Stimulated activated CD8-positive, alpha-beta memory T cell treated with anti-CD3 and anti-CD28 coated beads, Interleukin-15, amount 100 ng/mL, for 48 hours (primary cell): ENCODE measurements at regions not wholly inside any gene's neighbourhood (a gene's known extent, or its start where the extent isn't known, plus 50 kb on each side); places are given as distances from the start of the nearest gene placed in this dataset.

Experiments
- DNase-seq, 2 donors: peaks; one replicate each; pipeline ENCODE4 v3.0.0-alpha.2; 2020; ENCODE audit warnings: low read depth in 2 of 2

DNA sequence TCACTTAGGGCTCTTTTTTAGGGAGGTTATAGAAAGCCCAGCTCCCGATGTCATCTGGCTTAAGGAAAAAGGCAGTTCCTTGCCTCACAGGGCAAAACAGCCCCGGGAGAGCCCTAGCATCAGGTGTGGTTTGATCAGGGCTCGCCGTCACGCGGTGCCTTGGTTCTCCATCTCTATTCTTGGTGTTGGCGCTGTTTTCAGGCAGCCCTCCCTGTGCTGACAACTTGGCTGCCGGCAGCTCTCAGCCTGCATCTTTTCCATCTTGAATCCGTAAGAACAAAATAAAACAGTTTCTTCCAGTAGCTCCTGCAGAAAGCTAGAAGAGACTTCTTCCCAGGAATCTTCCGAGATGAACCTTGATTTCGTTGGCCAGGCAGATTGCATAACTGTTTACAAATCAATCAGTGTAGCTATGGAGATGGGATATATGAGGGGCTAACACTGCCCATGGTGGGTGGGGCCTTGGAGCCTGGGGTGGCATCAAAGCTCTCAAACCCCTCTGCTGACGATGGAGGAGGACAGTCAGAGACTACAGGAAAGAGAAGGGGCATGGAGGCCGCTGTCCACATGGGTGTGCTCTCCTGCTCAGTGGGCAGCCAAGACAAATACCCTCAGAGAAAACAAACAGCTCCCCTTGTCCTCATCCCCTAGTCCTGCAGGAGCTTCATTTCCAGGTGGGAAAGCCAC is 370.7 kb upstream of the C1orf174 start:
- no peak for DNase-seq

- DNase-seq, result no peak
These were observed 371.4 kb upstream of the C1orf174 start for GRCh38 chr1:4271338-4271998.

- no peak for DNase-seq
These were observed 372.5 kb upstream of the C1orf174 start for GRCh38 chr1:4272568-4272967.

DNA sequence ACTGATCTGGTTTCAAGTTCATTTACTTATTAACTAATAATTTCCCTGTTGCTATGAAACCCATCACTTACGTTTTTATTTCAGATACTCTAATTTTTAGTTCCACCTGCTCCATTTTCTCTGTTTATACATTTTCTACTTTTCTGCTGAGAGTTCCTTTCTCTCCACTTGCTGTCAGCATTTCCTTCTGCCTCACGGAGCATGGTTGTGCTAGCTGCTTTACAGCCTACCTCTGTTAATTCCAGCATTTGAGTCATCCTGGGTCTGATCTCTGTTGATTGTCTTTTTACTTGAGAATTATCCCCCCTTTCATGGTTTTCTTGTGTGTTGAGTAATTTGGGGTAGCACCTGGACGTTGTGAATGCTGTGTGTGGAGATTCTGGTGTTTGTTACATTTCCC is 373.2 kb upstream of the C1orf174 start:
- no peak for DNase-seq

- no peak for DNase-seq
These were observed 373.7 kb upstream of the C1orf174 start for GRCh38 chr1:4273747-4274146.

GRCh38 chr1:4275083-4275482 is 375.0 kb upstream of the C1orf174 start:
- no peak for DNase-seq

DNA sequence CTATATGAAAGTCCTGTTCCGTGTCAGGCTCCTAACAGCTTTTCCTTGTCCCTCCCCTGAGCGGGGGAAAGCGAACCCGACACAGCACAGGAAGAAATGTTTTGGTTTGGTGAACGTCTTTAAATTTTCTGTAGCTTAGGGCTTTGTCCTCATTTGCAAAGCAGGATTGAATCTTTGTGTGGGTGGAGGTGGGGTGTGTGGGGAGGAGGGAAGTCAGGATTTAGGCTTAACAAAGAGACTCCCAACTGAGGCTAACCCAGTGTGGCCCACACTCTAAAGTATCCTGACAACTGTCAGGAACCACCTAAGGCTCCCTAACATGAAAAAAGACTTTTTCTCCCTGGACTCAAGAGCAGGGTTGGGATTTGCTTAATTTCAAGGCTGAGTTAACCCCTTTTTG is 376.2 kb upstream of the C1orf174 start:
- no peak for DNase-seq

DNA sequence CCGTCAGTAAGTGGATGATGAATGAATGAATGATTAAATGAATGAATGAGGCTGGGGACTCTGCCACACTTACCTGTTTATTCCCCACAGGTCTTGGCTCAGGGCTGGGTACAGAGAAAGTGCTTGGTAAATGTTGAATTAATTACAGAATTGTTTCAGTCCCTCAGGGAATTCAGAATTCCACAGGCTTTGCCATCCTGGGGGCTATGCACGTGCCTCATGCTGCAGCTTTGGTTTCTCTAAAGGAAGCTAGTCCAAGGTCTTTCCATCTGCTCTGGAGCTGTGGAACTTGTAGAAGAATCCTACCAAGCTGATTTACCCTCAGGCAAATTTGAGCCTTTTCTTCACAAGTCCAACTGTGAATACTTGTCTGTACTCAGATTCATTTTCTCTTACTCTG is 376.8 kb upstream of the AJAP1 start:
- no peak for DNase-seq

GRCh38 chr1:4284976-4285375 is 369.4 kb upstream of the AJAP1 start:
- DNase-seq, result no peak

GRCh38 chr1:4292861-4293260 is 361.5 kb upstream of the AJAP1 start:
- DNase-seq, result no peak

- no peak for DNase-seq
These were observed 355.9 kb upstream of the AJAP1 start for GRCh38 chr1:4298361-4299083.

DNA sequence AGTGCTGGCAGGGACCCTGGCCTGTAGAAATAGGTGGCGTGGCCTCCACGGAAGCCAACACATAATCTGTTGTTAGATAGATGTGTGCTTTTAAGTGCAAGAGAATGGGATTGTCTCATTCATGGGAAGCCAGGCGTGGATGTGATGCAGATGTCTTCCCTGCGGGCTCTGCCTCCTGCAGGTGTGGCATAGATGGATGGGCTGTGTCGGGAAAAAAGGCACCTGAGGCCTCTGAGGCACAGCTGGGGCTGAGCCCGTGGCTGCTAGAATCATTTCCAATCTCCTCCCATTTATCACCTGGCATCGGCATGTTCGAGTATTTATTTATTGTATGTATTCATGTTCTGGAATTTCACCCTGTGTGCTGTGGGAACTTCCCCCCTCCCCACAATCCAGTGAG is 353.4 kb upstream of the AJAP1 start:
- DNase-seq, result no peak

GRCh38 chr1:4303303-4303702 is 351.1 kb upstream of the AJAP1 start:
- no peak for DNase-seq

GRCh38 chr1:4305526-4306301 is 348.7 kb upstream of the AJAP1 start:
- DNase-seq, result no peak

DNA sequence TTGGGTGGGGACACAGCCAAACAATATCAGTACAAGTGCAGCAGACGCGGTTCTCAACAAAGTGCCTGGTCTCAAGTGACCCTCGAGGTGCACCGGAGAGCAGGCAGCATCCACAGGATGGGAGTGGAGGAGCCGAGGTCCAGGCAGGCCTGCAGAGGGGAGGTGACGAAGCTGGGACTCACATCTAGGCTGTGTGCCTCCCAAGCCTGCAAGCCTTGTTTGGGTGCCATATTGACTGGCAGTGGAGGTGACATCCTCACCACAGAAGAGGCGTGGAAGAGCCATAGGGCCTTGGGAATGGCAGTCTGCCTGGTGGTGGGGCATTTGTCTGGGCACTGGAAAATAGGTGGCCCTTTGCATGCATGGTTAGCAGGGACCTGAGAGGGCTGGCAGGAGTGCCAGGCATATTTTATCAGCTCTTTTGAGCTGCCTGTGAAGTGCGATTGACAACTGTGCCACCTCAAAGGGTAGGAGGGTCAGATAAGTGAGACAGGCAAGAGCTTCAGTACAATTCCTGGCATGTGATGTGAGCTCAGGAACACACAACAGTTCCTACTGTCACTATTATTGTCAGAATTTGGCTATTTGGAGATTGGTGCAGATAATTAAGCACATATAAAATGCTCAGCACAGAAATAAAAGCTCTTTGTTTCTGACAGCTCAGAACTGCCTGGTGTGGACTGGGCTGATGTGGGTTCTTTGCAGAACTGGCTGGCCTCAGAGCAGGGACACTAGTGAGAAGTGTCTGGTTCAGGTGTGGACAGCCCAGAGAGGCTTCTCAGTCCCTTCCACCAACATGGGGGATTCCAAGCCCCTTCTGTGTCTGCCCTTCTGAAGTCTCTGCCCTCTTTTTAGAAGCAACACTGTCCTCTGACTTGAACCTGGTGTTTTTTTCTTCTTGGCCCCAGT is 347.6 kb upstream of the AJAP1 start:
- no peak for DNase-seq

DNA sequence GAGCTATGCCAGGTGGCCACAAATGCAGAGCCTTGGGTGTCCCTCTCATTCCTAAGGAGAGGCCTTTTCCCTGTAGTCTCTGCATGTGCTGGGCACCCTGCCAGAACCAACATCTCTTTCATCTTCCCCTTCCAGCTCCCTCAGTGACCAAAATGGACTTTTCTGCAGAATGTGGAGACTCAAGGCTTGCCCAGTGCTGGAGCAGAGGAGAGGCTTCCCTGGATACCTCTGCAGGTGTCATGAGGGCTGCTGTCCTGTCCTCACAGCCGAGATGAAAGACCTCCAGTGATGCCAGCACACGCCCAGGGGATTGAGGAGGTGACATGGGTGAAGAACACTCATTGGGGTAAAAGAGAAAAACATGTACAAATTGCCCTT is 347.0 kb upstream of the AJAP1 start:
- DNase-seq, result no peak

DNA sequence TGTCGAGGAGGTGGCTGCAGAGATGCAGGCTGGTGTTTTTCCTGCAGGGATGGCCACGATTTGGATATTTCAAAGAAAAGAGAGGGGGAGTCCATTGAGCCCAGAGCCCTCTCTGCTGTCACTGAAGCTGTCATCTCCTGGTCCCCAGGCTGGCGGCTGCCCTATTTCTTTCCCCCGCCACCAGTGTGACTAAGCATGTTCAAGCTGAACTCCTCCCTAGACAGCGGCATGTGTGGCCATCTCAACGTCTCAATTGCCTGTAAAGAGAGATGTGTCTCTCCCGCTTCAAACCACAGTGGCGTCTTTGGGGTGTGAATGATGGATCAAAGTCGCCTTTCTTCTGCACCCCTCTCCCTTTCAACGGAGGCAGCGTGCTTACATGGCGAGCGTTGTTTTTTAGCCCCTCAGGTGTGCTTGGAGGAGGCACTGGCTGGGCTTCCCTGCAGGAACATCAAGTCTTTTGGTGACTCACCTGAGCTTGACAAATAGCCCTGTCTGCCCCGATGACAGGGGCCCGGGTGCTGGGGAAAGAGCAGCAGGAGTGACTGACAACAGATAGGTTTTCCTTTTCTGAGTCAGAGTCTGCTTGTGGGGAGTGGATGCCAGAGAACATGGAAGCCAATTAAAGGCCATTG is 346.4 kb upstream of the AJAP1 start:
- DNase-seq, result no peak

GRCh38 chr1:4308806-4309205 is 345.6 kb upstream of the AJAP1 start:
- DNase-seq, result no peak

GRCh38 chr1:4309676-4310320 is 344.6 kb upstream of the AJAP1 start:
- DNase-seq, result no peak

GRCh38 chr1:4310396-4310923 is 343.9 kb upstream of the AJAP1 start:
- no peak for DNase-seq
